GM18858 (cell line): ENCODE measurements at regions not wholly inside any gene's neighbourhood (a gene's known extent, or its start where the extent isn't known, plus 50 kb on each side); places are given as distances from the start of the nearest gene placed in this dataset.

Experiments
- ATAC-seq: cut with Tn5 transposase; IDR thresholded peaks from one replicate; pipeline ENCODE4 v1.9.1; 2021; ENCODE audit not compliant: unreplicated experiment

- ATAC-seq: no peak
Observed at GRCh38 chr4:4749137-4749536, 110.3 kb upstream of the MSX1 start.

- no peak for ATAC-seq
Observed at GRCh38 chr4:4746444-4746843, 113.0 kb upstream of the MSX1 start.

GRCh38 chr4:4740071-4740470 lies 119.4 kb upstream of the MSX1 start:
- ATAC-seq: no peak

GRCh38 chr4:4735870-4736269 lies 123.6 kb upstream of the MSX1 start:
- ATAC-seq: no peak

GRCh38 chr4:4735136-4735750 lies 124.2 kb upstream of the MSX1 start:
- ATAC-seq: no peak

GRCh38 chr4:4734425-4734824 lies 125.0 kb upstream of the MSX1 start:
- no peak for ATAC-seq

- no peak for ATAC-seq
Observed at GRCh38 chr4:4733663-4734062, 125.8 kb upstream of the MSX1 start.

- no peak for ATAC-seq
Observed at GRCh38 chr4:4730249-4730648, 129.2 kb upstream of the MSX1 start.

GRCh38 chr4:4729206-4729605 lies 130.3 kb upstream of the MSX1 start:
- ATAC-seq: no peak

- ATAC-seq: no peak
Observed at GRCh38 chr4:4727536-4727935, 131.9 kb upstream of the MSX1 start.

- ATAC-seq: no peak
Observed at GRCh38 chr4:4726051-4726450, 133.4 kb upstream of the MSX1 start.

GRCh38 chr4:4724321-4724720 lies 135.1 kb upstream of the MSX1 start:
- ATAC-seq: no peak

- ATAC-seq: no peak
Observed at GRCh38 chr4:4721636-4722035, 137.8 kb upstream of the MSX1 start.

GRCh38 chr4:4720646-4721045 lies 138.8 kb upstream of the MSX1 start:
- no peak for ATAC-seq

- no peak for ATAC-seq
Observed at GRCh38 chr4:4719436-4719835, 140.0 kb upstream of the MSX1 start.

- no peak for ATAC-seq
Observed at GRCh38 chr4:4717692-4718091, 141.8 kb upstream of the MSX1 start.

GRCh38 chr4:4714331-4714730 lies 145.1 kb upstream of the MSX1 start:
- no peak for ATAC-seq

GRCh38 chr4:4712800-4713528 lies 146.5 kb upstream of the MSX1 start:
- no peak for ATAC-seq

- no peak for ATAC-seq
Observed at GRCh38 chr4:4711902-4712301, 147.6 kb upstream of the MSX1 start.

GRCh38 chr4:4709736-4710135 lies 149.7 kb upstream of the MSX1 start:
- no peak for ATAC-seq

- no peak for ATAC-seq
Observed at GRCh38 chr4:4704267-4704666, 155.2 kb upstream of the MSX1 start.

- no peak for ATAC-seq
Observed at GRCh38 chr4:4697584-4697983, 155.7 kb upstream of the STX18 start.

GRCh38 chr4:4696530-4696929 lies 154.7 kb upstream of the STX18 start:
- no peak for ATAC-seq
